NCI-H748 treated with DMSO at 0.1 percent for 48 hours (cell line): ENCODE measurements at regions not wholly inside any gene's neighbourhood (a gene's known extent, or its start where the extent isn't known, plus 50 kb on each side); places are given as distances from the start of the nearest gene placed in this dataset.

ENCODE experiments used
- DNase-seq: peaks from one replicate; lab custom pipeline; 2025; lab: John Stamatoyannopoulos, UW

- peak; percentile 28 for DNase-seq
These were observed 697.0 kb downstream of the SORCS1 start for GRCh38 chr10:106467506-106467905.

GRCh38 chr10:106457522-106457921 is 707.0 kb downstream of the SORCS1 start:
- no peak for DNase-seq

DNA sequence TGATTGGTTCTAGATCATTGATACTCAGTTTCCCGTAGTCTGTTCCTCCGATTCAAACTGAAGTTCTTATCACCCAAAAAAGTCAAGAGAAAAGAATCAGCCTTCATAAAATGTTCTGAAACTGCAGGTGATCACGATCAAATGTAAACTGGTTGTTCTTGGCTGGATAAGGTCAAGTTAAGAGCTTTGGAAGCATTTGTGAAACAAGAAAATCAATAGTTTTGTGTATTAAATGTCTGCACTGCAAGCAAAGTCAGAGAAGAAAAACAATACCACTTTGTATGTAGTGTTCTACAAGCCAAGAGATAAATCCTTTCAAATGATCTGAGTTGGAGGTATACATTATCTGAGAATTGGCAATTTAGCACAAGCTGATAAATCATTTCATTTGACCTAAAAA is 710.3 kb downstream of the SORCS1 start:
- no peak for DNase-seq

DNA sequence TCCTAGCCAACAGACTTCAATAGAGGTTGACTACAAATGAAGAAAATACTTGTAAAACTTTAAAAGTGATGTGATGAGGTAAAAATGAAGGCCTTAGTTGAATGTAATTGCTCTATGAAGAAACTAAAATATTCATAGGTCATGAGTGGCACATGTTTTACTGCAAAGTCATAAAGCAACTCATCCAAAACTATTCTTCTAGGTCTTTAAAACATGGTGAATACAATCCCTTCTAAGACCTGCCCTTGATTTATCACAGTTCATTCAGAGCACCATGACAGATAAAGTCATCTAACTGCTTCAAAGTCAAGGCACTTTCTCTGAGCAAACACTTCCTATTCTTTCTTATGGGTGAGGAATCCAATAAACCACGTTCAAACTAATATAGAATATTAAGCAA is 713.5 kb downstream of the SORCS1 start:
- DNase-seq: no peak

GRCh38 chr10:106446920-106447319 is 717.6 kb downstream of the SORCS1 start:
- no peak for DNase-seq

DNA sequence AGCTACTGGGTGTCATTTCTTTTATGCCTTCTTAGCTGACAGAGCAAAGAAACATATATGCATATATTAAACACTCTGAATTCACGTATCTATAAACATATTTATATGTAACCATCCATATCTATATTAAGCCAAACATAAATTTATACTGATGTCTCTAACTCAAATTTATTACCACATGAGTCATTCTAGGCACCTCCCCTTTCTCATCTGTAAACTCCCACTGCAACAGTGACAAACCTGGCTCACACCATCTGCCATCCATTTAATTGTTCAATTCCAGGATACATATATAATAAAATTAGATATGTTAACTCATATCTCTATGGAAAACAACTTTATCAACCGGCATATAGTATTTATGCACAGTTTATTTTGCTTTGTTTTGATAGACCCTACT is 722.3 kb downstream of the SORCS1 start:
- no peak for DNase-seq

GRCh38 chr10:106440767-106441166 is 723.7 kb downstream of the SORCS1 start:
- no peak for DNase-seq

GRCh38 chr10:106440355-106440754 is 724.2 kb downstream of the SORCS1 start:
- no peak for DNase-seq

GRCh38 chr10:106439366-106439765 is 725.1 kb downstream of the SORCS1 start:
- no peak for DNase-seq

DNA sequence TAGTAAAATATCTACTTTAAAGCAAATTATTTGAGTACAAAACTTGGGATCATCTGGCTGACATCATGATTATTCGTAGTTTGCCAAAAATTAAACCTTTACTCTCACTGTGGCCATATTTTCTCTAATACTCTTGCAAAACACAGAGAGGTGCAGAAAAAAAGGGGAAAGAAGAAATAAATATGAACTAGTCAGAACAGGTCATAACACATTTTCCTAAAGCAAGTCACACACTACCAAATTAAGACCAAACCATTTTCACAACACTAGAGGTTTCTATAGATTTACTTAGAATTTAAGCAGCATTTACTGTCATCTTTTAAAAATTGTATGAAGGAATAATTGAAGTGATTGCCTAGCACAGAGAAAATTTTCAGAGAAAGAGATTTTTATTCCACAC is 726.1 kb downstream of the SORCS1 start:
- no peak for DNase-seq

GRCh38 chr10:106436123-106436715 is 728.3 kb downstream of the SORCS1 start:
- no peak for DNase-seq

GRCh38 chr10:106435081-106435480 is 729.4 kb downstream of the SORCS1 start:
- no peak for DNase-seq

DNA sequence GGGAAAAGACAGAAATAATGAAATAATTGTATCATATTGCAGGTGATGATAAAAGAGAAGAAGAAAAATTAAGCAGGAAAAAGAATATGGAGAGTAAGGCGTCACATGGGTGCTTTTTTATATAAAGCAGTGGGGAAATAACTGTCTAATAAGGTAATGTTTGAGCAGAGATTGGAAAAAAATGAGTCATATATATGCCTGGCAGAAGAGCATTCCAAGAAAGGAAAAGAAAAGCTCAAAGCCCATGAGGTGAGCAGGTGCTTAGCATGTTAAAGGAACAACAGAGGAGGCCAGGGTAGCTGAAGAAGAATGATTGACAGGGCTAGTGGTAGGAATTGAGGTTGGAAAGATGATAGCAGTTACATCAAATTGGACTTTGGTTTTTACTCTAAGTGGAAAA is 739.5 kb downstream of the SORCS1 start:
- DNase-seq: no peak

DNA sequence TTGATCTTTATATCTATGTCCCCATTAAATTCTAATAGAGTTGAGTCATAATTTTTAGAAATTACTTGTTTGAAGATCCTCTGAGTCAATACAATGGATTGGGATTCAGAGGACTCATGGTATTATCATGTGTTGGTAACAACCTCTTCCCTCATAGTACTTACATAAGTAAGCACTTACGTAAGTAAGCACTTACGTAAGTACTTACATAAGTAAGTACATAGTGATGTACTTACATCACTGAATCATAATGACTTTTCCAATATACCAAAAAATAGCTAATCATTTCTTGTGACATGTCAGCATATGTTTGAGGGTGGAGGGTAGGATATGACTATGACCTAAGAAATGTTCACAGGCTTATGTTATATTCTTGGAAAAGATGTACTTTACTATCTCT is 740.5 kb downstream of the SORCS1 start:
- DNase-seq: no peak

GRCh38 chr10:106410331-106410730 is 754.2 kb downstream of the SORCS1 start:
- DNase-seq: no peak

GRCh38 chr10:106405141-106405540 is 759.4 kb downstream of the SORCS1 start:
- DNase-seq: no peak

DNA sequence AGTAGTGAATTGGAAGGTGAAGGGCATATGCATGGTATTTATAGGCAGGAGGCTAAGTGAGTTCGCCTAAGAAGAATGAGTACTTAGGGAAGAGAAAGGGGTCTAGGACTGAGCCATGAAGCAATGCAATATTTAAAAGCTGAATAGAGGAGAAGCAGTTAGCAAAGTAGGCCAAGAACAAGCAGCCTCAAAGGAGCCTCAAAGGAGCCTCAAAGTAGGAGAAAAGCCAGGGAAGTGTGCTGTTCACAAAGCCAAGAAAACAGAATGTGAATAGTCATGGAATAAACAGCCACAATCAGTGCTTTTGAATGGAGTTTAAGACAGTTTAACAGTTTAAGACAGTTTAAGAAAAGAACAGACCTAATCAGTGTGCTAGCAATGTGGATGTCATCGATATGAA is 762.0 kb downstream of the SORCS1 start:
- no peak for DNase-seq

GRCh38 chr10:106401967-106402366 is 762.5 kb downstream of the SORCS1 start:
- DNase-seq: no peak

DNA sequence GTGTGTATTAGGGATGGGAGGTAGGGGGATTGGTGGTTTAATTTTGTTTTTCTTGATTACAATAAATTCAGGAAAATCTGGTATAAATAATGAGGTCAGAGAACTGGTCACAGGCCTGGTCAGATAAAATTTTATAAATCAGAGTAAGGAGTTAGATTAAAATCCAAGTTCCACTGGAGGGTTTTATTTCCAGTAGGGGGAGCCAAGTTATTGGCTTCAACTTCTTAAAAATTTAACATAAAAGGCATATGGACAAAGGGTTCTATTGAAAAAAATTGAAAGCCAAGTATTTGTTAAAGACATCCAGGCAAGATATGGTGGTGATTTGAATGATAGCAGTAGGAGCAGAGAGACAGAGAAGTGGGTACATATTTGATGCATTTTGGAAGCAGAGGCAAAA is 763.3 kb downstream of the SORCS1 start:
- DNase-seq: no peak

- DNase-seq: no peak
These were observed 765.4 kb downstream of the SORCS1 start for GRCh38 chr10:106399112-106399511.

DNA sequence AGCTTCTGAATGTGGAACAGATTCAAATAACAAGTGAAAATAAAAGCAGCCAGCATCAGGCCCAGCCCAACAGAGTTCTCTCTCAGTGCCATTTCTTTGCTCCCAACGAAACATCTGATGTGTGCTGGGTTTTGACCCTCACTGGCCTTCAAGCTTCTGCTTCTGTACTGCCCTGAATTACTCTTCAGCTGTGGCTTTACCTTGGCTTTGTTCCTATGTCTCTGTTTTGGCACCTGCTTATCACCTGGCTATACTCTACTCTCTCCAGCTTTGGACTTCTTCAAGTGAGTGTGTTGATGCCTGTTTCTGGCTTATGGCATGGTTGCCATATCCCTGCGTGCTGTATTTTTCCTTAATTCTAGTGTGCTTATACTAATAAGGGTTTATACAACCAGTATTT is 768.3 kb downstream of the SORCS1 start:
- no peak for DNase-seq

DNA sequence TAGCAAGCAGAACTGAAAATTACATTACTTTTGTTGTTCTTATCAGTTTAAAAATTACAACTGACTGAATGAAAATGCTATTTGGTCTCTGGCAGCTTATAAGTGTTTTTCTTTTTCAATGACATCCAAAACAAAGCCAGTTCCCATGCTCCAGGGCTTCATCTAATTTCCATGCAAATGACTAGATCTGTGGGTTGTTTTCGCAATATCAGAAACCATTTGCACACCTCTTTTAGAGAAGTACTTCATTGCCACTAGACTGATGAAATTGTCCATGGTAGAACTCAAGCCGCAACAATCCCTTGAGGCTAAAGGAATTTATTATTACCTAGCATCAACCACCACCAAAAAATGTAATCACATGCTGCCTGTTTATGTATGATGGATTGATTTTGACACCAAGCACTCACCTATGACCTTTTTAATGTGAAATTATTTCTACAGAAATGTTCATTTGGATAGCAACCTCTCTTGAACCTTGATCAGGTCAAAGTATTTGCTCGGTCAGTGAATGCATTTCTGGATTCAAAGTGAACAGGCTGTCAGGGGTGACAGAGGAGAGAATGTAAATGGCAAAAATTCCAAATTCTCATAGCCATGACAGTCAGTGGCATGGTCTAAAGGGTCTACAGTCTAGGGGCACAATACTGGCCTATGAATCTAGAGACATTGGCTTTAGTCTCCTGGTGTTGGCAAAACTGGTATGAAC is 769.3 kb downstream of the SORCS1 start:
- DNase-seq: no peak

DNA sequence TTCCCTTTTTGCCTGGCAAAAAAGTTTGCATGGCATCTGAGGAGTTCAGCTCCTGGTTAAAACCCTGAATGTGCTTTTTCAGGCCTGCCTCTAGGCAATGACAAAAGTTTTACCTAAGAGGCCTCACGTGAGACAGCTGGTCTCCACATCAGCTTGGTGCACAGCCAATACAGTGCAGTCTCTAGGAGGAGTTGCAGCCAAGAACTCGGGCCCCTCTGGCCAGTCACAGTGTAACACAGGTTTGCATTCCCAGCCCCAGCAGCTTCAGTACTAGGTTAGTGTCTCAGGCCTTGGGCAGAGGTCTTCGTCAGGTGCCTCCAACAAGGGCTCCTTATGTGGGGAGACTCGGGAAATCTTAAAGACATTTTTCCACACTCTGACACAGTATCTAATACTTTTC is 771.7 kb downstream of the SORCS1 start:
- no peak for DNase-seq

DNA sequence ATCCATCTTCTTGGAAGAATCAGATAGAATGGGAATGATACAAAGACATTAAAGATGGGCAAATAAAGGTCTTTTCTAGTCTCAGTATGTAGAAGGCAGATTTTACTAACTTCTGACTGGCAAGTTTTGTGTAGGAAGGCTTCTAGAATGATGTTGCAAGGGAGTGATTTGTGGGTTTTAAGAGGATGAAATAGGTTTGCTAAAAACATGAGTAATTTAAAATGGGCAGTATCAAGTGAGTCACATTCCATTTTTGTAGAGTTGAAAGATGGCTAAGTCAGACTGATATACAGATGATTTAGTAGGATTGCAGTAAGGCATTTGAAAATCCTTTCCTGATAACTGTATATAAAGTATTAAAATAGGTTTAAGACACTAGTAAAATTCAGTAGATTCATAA is 777.4 kb downstream of the SORCS1 start:
- DNase-seq: no peak
